ENCODE measurements at regions not wholly inside any gene's neighbourhood (a gene's known extent, or its start where the extent isn't known, plus 50 kb on each side); places are given as distances from the start of the nearest gene placed in this dataset.

DNA sequence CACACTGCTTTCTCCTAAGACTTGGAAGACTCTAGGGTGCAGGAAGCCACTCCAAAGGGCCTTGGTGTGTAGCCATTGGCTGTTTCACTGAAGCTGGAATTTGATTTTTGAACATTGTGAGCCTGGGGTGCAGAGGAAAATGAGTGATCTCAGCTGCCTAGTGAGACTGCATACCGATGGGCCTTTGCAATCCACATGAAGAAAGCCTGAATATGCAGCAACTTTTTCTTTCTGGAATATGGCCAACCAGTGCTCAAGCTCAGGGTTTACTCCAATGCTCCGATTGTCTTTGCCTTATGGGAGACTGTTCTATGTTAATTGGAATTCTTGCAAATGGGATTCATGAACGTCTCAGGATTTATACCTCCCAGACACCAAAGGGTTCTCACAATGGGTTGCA, 242.6 kb downstream of the DOK5 start:
- TF ChIP-seq, protein P1, sequence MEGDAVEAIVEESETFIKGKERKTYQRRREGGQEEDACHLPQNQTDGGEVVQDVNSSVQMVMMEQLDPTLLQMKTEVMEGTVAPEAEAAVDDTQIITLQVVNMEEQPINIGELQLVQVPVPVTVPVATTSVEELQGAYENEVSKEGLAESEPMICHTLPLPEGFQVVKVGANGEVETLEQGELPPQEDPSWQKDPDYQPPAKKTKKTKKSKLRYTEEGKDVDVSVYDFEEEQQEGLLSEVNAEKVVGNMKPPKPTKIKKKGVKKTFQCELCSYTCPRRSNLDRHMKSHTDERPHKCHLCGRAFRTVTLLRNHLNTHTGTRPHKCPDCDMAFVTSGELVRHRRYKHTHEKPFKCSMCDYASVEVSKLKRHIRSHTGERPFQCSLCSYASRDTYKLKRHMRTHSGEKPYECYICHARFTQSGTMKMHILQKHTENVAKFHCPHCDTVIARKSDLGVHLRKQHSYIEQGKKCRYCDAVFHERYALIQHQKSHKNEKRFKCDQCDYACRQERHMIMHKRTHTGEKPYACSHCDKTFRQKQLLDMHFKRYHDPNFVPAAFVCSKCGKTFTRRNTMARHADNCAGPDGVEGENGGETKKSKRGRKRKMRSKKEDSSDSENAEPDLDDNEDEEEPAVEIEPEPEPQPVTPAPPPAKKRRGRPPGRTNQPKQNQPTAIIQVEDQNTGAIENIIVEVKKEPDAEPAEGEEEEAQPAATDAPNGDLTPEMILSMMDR (IDR thresholded peaks at IDR 0.05) = no peak
- no peak for TF ChIP-seq POLR2AphosphoS5 (IDR thresholded peaks at IDR 0.05)
- no peak for TF ChIP-seq POLR2A (IDR thresholded peaks at IDR 0.05)

Measured in prostate gland (tissue), 2 donors.